CD4-positive, CD25-positive, alpha-beta regulatory T cell (primary cell): ENCODE measurements at regions not wholly inside any gene's neighbourhood (a gene's known extent, or its start where the extent isn't known, plus 50 kb on each side); places are given as distances from the start of the nearest gene placed in this dataset.

Source experiments
- ATAC-seq, 2 donors: fragments of 150-1000 bp; cut with Tn5 transposase; one replicate each; pipeline ENCODE4 v1.10.0; 2021; ENCODE audit warnings: low read depth in 2 of 2, moderate number of reproducible peaks in 2 of 2, moderate library complexity in 1 of 2
- DNase-seq, 3 donors: peaks; one replicate each; pipeline versions ENCODE4 v3.0.0 to v3.0.0-alpha.2; 2012 to 2022; ENCODE audit warnings: mixed read lengths in 1 of 3
- H3K27ac ChIP-seq: one replicate; pipeline ENCODE4 v1.7.0; 2013; ENCODE audit warnings: mild to moderate bottlenecking, low read length; ENCODE audit not compliant: insufficient read depth, poor library complexity, severe bottlenecking
- H3K27me3 ChIP-seq: one replicate; pipeline ENCODE4 v1.7.0; 2013; ENCODE audit warnings: low read length; ENCODE audit not compliant: control insufficient read depth, insufficient read depth
- H3K36me3 ChIP-seq: one replicate; pipeline ENCODE4 v1.7.0; 2013; ENCODE audit warnings: mild to moderate bottlenecking, low read length, moderate library complexity; ENCODE audit not compliant: control insufficient read depth, insufficient read depth
- H3K4me1 ChIP-seq: 2 replicates; pipeline ENCODE4 v1.7.0; 2013; ENCODE audit warnings: mild to moderate bottlenecking, low read length; ENCODE audit not compliant: insufficient read depth, control insufficient read depth, poor library complexity, severe bottlenecking
- H3K4me3 ChIP-seq: one replicate; pipeline ENCODE4 v1.7.0; 2013; ENCODE audit warnings: low read depth, mild to moderate bottlenecking, low read length, moderate library complexity
- H3K9me3 ChIP-seq, 2 experiments: 1 replicate in 1 of 2; 2 replicates in 1 of 2; pipeline ENCODE4 v1.7.0; 2013; ENCODE audit warnings: low read length in 2 of 2, mild to moderate bottlenecking in 1 of 2, moderate library complexity in 1 of 2; ENCODE audit not compliant: control insufficient read depth in 2 of 2
- H3K27ac Mint-ChIP-seq, 3 donors: one replicate each; pipeline ENCODE4 v1.8.0; 2020 to 2022; ENCODE audit warnings: mild to moderate bottlenecking in 3 of 3, mixed read lengths in 3 of 3, moderate library complexity in 2 of 3
- H3K27me3 Mint-ChIP-seq: one replicate; pipeline ENCODE4 v1.8.0; 2022; ENCODE audit warnings: mild to moderate bottlenecking, mixed read lengths
- H3K36me3 Mint-ChIP-seq: one replicate; pipeline ENCODE4 v1.8.0; 2020; ENCODE audit warnings: mixed read lengths
- H3K4me1 Mint-ChIP-seq, 4 donors: one replicate each; pipeline ENCODE4 v1.8.0; 2020 to 2022; ENCODE audit warnings: mixed read lengths in 4 of 4, mild to moderate bottlenecking in 1 of 4
- H3K4me3 Mint-ChIP-seq, 4 donors: one replicate each; pipeline ENCODE4 v1.8.0; 2020 to 2022; ENCODE audit warnings: mild to moderate bottlenecking in 4 of 4, mixed read lengths in 4 of 4, moderate library complexity in 3 of 4
- H3K9me3 Mint-ChIP-seq, 7 donors: one replicate each; pipeline ENCODE4 v1.8.0; 2020 to 2022; ENCODE audit warnings: mixed read lengths in 7 of 7, mild to moderate bottlenecking in 3 of 7, moderate library complexity in 2 of 7

DNA sequence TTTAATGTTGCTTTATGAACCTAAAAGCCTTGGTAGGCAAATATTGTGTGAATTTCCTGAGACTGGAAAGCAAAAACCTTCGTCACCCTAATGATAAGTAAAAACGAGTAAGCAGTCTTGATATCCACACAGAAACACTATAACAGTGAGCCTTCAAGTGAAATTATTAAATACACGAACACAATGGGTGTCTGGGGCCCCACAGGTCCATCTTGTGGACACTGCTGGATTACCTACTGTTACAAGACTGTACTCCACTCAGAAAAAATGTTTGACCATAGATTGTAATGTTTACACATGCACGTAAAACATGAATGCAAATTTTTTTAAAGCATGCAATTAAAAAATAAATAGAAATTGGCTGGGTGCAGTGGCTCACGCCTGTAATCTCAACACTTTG is 466.9 kb downstream of the CD83 start:
- no peak for DNase-seq
- Mint-ChIP-seq H3K4me3 (no peak overlapping the region), H3K36me3 (no peaks in the 10 kb centered on the region), H3K27ac (no peak overlapping the region), H3K27me3 (no peaks in the 10 kb centered on the region), H3K4me1 (no peaks in the 10 kb centered on the region), H3K9me3 (peaks cover 0 to 7% (median 0%) of the 10 kb centered on the region in 7 donors)
- Histone ChIP-seq H3K27me3 (no peaks in the 10 kb centered on the region), H3K9me3 (no peaks in the 10 kb centered on the region), H3K36me3 (no peaks in the 10 kb centered on the region), H3K4me1 (no peaks in the 10 kb centered on the region), H3K27ac (no peak overlapping the region), H3K4me3 (no peak overlapping the region)
- ATAC-seq: no peak

- H3K4me1 ChIP-seq: no peaks in the 10 kb centered on the region
- no peak overlapping the region for H3K27ac ChIP-seq
- H3K4me3 Mint-ChIP-seq: no peak overlapping the region
- no peaks in the 10 kb centered on the region for H3K36me3 Mint-ChIP-seq
- H3K9me3 Mint-ChIP-seq: peaks cover 0 to 7% (median 0%) of the 10 kb centered on the region in 7 donors
- H3K4me1 Mint-ChIP-seq: no peaks in the 10 kb centered on the region
- ATAC-seq: no peak
- no peaks in the 10 kb centered on the region for H3K27me3 ChIP-seq
- H3K9me3 ChIP-seq: no peaks in the 10 kb centered on the region
- no peak for DNase-seq
- H3K36me3 ChIP-seq: no peaks in the 10 kb centered on the region
- no peak overlapping the region for H3K27ac Mint-ChIP-seq
- H3K4me3 ChIP-seq: no peak overlapping the region
- no peaks in the 10 kb centered on the region for H3K27me3 Mint-ChIP-seq
Observed at GRCh38 chr6:14585689-14586088, 468.1 kb downstream of the CD83 start.

- Histone ChIP-seq H3K27ac (no peak overlapping the region), H3K4me3 (no peak overlapping the region), H3K36me3 (no peaks in the 10 kb centered on the region), H3K4me1 (no peaks in the 10 kb centered on the region), H3K9me3 (no peaks in the 10 kb centered on the region), H3K27me3 (no peaks in the 10 kb centered on the region)
- peaks cover 0 to 7% (median 0%) of the 10 kb centered on the region in 7 donors for H3K9me3 Mint-ChIP-seq
- H3K27ac Mint-ChIP-seq: no peak overlapping the region
- H3K27me3 Mint-ChIP-seq: no peaks in the 10 kb centered on the region
- ATAC-seq (no peak), DNase-seq (no peak)
- H3K36me3 Mint-ChIP-seq: no peaks in the 10 kb centered on the region
- no peaks in the 10 kb centered on the region for H3K4me1 Mint-ChIP-seq
- H3K4me3 Mint-ChIP-seq: no peak overlapping the region
Observed at GRCh38 chr6:14589175-14589574, 471.6 kb downstream of the CD83 start.

DNA sequence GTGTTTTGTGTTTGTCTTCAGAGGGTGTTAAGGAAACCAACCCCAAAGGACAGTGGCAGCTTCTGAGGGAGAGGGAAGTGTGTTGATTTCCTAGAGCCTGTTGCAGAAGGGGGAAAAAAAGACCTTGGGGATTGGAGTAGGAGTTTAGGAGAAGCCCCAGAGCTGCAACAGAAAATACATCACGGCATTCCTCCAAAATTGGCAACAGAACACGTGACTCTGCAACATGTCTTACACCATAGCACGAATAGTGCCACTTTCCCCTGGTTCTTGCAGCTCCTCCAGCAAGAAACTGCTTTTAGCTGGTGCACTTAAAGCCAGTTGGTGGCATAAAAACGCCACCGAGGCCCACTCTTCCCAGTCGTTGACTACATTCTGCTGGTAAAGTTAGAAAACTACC is 473.0 kb downstream of the CD83 start:
- DNase-seq (no peak), ATAC-seq (no peak)
- Mint-ChIP-seq H3K36me3 (no peaks in the 10 kb centered on the region), H3K27ac (no peak overlapping the region), H3K4me1 (no peaks in the 10 kb centered on the region), H3K9me3 (peaks cover 0 to 3% (median 0%) of the 10 kb centered on the region in 7 donors), H3K4me3 (no peak overlapping the region), H3K27me3 (no peaks in the 10 kb centered on the region)
- H3K9me3 ChIP-seq: no peaks in the 10 kb centered on the region
- no peaks in the 10 kb centered on the region for H3K27me3 ChIP-seq
- no peaks in the 10 kb centered on the region for H3K4me1 ChIP-seq
- no peak overlapping the region for H3K4me3 ChIP-seq
- no peak overlapping the region for H3K27ac ChIP-seq
- no peaks in the 10 kb centered on the region for H3K36me3 ChIP-seq

DNA sequence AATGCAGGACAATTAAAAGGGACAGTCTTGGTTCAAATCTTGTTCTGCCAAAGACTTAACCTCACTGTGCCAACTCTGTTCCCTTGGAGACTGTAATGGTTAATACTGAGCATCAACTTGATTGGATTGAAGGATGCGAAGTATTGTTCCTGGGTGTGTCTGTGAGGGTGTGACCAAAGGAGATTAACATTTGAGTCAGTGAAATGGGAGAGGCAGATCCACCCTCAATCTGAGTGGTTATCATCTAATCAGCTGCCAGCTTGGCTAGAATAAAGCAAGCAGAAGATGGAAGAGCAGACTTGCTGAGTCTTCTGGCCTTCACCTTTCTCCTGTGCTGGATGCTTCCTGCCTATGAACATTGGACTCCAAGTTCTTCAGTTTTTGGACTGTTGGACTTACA is 474.4 kb downstream of the CD83 start:
- no peak for ATAC-seq
- no peak overlapping the region for H3K4me3 Mint-ChIP-seq

DNA sequence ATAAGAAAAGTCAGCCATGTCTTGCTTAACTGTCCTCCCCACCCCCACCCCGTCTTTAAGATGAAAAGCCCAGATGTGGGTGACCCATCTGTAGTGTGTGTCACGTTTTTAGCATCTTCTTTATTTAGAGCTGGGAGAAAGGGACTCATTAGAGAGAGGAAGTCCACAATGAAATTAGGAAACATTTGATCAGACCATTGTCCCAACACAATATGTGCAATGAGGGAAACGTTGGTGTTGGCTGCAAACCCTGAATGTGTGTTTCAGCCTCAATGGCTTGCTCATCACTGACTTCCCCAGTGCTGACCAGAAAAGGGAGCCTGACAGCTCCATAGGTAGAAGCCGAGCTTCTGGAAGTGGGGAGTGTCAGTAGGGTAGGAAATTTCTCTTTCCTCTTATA is 475.7 kb downstream of the CD83 start:
- no peak for DNase-seq
- Histone ChIP-seq H3K4me1 (no peaks in the 10 kb centered on the region), H3K9me3 (no peaks in the 10 kb centered on the region), H3K27me3 (no peaks in the 10 kb centered on the region), H3K36me3 (no peaks in the 10 kb centered on the region), H3K4me3 (no peak overlapping the region), H3K27ac (no peak overlapping the region)
- Mint-ChIP-seq H3K27ac (no peak overlapping the region), H3K36me3 (no peaks in the 10 kb centered on the region), H3K4me3 (no peak overlapping the region), H3K9me3 (peaks cover 0 to 3% (median 0%) of the 10 kb centered on the region in 7 donors), H3K27me3 (no peaks in the 10 kb centered on the region), H3K4me1 (no peaks in the 10 kb centered on the region)
- ATAC-seq: no peak

More for the DNA sequence above, 474.4 kb downstream of the CD83 start:
- Histone ChIP-seq H3K27ac (no peak overlapping the region), H3K4me1 (no peaks in the 10 kb centered on the region), H3K4me3 (no peak overlapping the region), H3K9me3 (no peaks in the 10 kb centered on the region), H3K36me3 (no peaks in the 10 kb centered on the region), H3K27me3 (no peaks in the 10 kb centered on the region)
- peaks cover 0 to 3% (median 0%) of the 10 kb centered on the region in 7 donors for H3K9me3 Mint-ChIP-seq
- no peak for DNase-seq
- H3K4me1 Mint-ChIP-seq: no peaks in the 10 kb centered on the region
- no peaks in the 10 kb centered on the region for H3K27me3 Mint-ChIP-seq
- H3K36me3 Mint-ChIP-seq: no peaks in the 10 kb centered on the region
- H3K27ac Mint-ChIP-seq: no peak overlapping the region

DNA sequence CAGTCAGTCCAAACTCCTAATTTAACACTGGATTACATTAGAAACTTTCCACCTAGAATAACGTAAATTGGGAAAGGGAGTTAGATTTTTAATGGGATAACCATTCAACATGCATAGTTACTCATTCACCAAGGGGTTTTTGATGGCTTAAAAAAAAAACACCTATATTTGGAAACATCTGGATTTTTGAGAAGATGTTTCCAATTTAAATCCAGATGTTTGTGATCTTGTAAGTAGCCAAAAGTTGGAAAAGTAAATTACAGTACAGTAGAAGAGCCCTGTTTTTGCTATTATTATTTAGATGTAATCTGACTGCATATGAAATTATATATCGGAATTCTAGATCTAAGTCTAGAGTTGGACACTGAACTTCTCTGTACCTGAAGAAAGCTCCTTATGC is 478.2 kb downstream of the CD83 start:
- DNase-seq (no peak), ATAC-seq (no peak)
- Mint-ChIP-seq H3K36me3 (no peaks in the 10 kb centered on the region), H3K27me3 (peaks cover 7% of the 10 kb centered on the region), H3K9me3 (peaks cover 0 to 3% (median 0%) of the 10 kb centered on the region in 7 donors), H3K27ac (no peak overlapping the region), H3K4me3 (no peak overlapping the region), H3K4me1 (no peaks in the 10 kb centered on the region)
- no peak overlapping the region for H3K27ac ChIP-seq
- H3K27me3 ChIP-seq: no peaks in the 10 kb centered on the region
- no peaks in the 10 kb centered on the region for H3K4me1 ChIP-seq
- no peak overlapping the region for H3K4me3 ChIP-seq
- no peaks in the 10 kb centered on the region for H3K9me3 ChIP-seq
- no peaks in the 10 kb centered on the region for H3K36me3 ChIP-seq

DNA sequence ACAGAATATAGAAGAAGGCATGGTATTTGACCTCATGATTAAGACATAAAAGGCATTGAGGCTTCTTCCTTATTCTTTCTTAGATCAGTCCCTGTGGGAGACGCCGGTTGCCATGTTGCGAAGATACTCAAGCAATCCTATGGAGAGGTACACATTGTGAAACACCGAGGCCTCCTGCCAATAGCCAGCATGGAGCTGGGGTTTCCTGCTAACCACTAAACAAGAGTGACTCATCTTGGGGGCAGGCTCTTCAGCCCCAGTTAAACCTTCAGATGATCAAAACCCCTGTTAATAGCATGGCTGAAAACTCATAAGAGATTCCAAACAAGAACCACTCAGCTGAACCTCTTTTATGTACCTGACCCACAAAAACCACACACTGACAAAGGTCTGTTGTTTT is 478.8 kb downstream of the CD83 start:
- no peak overlapping the region for H3K4me3 ChIP-seq
- Mint-ChIP-seq H3K9me3 (peaks cover 0 to 3% (median 0%) of the 10 kb centered on the region in 7 donors), H3K4me3 (no peak overlapping the region), H3K36me3 (no peaks in the 10 kb centered on the region), H3K27me3 (peaks cover 9% of the 10 kb centered on the region), H3K27ac (no peak overlapping the region), H3K4me1 (no peaks in the 10 kb centered on the region)
- no peak for ATAC-seq
- no peak overlapping the region for H3K27ac ChIP-seq
- no peaks in the 10 kb centered on the region for H3K27me3 ChIP-seq
- H3K36me3 ChIP-seq: no peaks in the 10 kb centered on the region
- H3K9me3 ChIP-seq: no peaks in the 10 kb centered on the region
- DNase-seq: no peak
- H3K4me1 ChIP-seq: no peaks in the 10 kb centered on the region
